ENCODE measurements at regions not wholly inside any gene's neighbourhood (a gene's known extent, or its start where the extent isn't known, plus 50 kb on each side); places are given as distances from the start of the nearest gene placed in this dataset.
A peak's percentile ranks its signal among the peaks of the same experiment; 100 is the strongest.

- no peak for DNase-seq (ENCODE audit: low spot score)
- Histone ChIP-seq H3K27me3 (replicated peaks; ENCODE audit: insufficient read depth) (no peaks in the 10 kb centered on the region), H3K4me3 (no peak overlapping the region), H3K36me3 (no peaks in the 10 kb centered on the region), H3K27ac (no peak overlapping the region), H3K4me1 (replicated peaks) (no peaks in the 10 kb centered on the region), H3K9me3 (no peaks in the 10 kb centered on the region)
- whole genome bisulfite sequencing = 77% methylated on average over 7 of the region's 7 CpGs
- intact Hi-C loops (cut with DNase I) = no loop called here
- no peak for TF ChIP-seq POLR2AphosphoS5 (IDR thresholded peaks at IDR 0.05)
- no peak for TF ChIP-seq POLR2A (IDR thresholded peaks at IDR 0.05)
- TF ChIP-seq CTCF (IDR thresholded peaks at IDR 0.05) = no peak
These were observed 65.4 kb upstream of the IPO9 start for GRCh38 chr1:201763455-201764140.

GRCh38 chr1:201764166-201764565 lies 64.8 kb upstream of the IPO9 start:
- no peaks in the 10 kb centered on the region for H3K27me3 ChIP-seq (replicated peaks; ENCODE audit: insufficient read depth)
- H3K36me3 ChIP-seq = no peaks in the 10 kb centered on the region
- H3K9me3 ChIP-seq = no peaks in the 10 kb centered on the region
- no peak overlapping the region for H3K4me3 ChIP-seq
- H3K27ac ChIP-seq = no peak overlapping the region
- no peak for DNase-seq (ENCODE audit: low spot score)
- 77% methylated on average over 4 of the region's 4 CpGs for WGBS
- H3K4me1 ChIP-seq (replicated peaks) = no peaks in the 10 kb centered on the region
- intact Hi-C loops (cut with DNase I) = no loop called here
- TF ChIP-seq POLR2AphosphoS5 (IDR thresholded peaks at IDR 0.05) (no peak), POLR2A (IDR thresholded peaks at IDR 0.05) (no peak)

GRCh38 chr1:201764579-201764978 lies 64.4 kb upstream of the IPO9 start:
- Histone ChIP-seq H3K9me3 (no peaks in the 10 kb centered on the region), H3K4me1 (replicated peaks) (no peaks in the 10 kb centered on the region), H3K27me3 (replicated peaks; ENCODE audit: insufficient read depth) (no peaks in the 10 kb centered on the region), H3K27ac (no peak overlapping the region), H3K36me3 (no peaks in the 10 kb centered on the region), H3K4me3 (no peak overlapping the region)
- WGBS = 96% methylated on average over 2 of the region's 2 CpGs
- intact Hi-C loops (cut with DNase I) = no loop called here
- no peak for TF ChIP-seq POLR2AphosphoS5 (IDR thresholded peaks at IDR 0.05)
- no peak for TF ChIP-seq POLR2A (IDR thresholded peaks at IDR 0.05)
- TF ChIP-seq CTCF (IDR thresholded peaks at IDR 0.05) = no peak
- DNase-seq (ENCODE audit: low spot score) = no peak

GRCh38 chr1:201766131-201766866 lies 62.7 kb upstream of the IPO9 start:
- no peaks in the 10 kb centered on the region for H3K36me3 ChIP-seq
- H3K9me3 ChIP-seq = no peaks in the 10 kb centered on the region
- peak; percentile 28 for TF ChIP-seq POLR2AphosphoS5 (IDR thresholded peaks at IDR 0.05)
- no peak for TF ChIP-seq CTCF (IDR thresholded peaks at IDR 0.05)
- no peak for TF ChIP-seq POLR2A (IDR thresholded peaks at IDR 0.05)
- no peaks in the 10 kb centered on the region for H3K4me1 ChIP-seq (replicated peaks)
- DNase-seq (ENCODE audit: low spot score) = no peak
- whole genome bisulfite sequencing = 69% methylated on average over 7 of the region's 7 CpGs
- intact Hi-C loops (cut with DNase I) = no loop called here
- H3K27ac ChIP-seq = no peak overlapping the region
- H3K4me3 ChIP-seq = no peak overlapping the region
- H3K27me3 ChIP-seq (replicated peaks; ENCODE audit: insufficient read depth) = no peaks in the 10 kb centered on the region

- H3K9me3 ChIP-seq = no peaks in the 10 kb centered on the region
- intact Hi-C loops (cut with DNase I) = no loop called here
- H3K27me3 ChIP-seq (replicated peaks; ENCODE audit: insufficient read depth) = no peaks in the 10 kb centered on the region
- no peak for DNase-seq (ENCODE audit: low spot score)
- H3K4me3 ChIP-seq = no peak overlapping the region
- H3K36me3 ChIP-seq = no peaks in the 10 kb centered on the region
- H3K27ac ChIP-seq = no peak overlapping the region
- no peak for TF ChIP-seq POLR2A (IDR thresholded peaks at IDR 0.05)
- no peak for TF ChIP-seq CTCF (IDR thresholded peaks at IDR 0.05)
- TF ChIP-seq POLR2AphosphoS5 (IDR thresholded peaks at IDR 0.05) = no peak
- 95% methylated on average over 6 of the region's 6 CpGs for WGBS
- H3K4me1 ChIP-seq (replicated peaks) = no peaks in the 10 kb centered on the region
These were observed 61.6 kb upstream of the IPO9 start for GRCh38 chr1:201767339-201767738.
